NCI-H2171 (cell line): ENCODE measurements at regions not wholly inside any gene's neighbourhood (a gene's known extent, or its start where the extent isn't known, plus 50 kb on each side); places are given as distances from the start of the nearest gene placed in this dataset.
"Not testable (repeated sequence)": the region's sequence is repeated elsewhere in the genome, so short reads cannot be mapped to it uniquely, and the experiment has no call there.

Experiments
- DNase-seq: peaks from one replicate; lab custom pipeline; 2025; lab: John Stamatoyannopoulos, UW

DNA sequence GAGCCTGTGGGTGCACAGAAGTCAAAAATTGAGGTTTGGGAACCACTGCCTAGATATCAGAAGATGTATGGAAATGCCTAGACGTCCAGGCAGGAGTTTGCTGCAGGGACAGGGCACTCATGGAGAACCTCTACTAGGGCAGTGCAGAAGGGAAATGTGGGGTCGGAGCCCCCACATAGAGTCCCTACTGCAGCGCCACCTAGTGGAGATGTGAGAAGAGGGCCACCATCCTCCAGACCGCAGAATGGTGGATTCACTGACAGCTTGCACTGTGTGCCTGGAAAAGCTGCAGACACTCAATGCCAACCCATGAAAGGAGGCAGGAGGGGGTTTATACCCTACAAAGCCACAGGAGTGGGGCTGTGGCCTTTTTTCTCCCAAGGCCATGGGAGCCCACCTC, 159.0 kb upstream of the ROPN1B start:
- not testable (repeated sequence) for DNase-seq

GRCh38 chr3:125822175-125822574, 146.8 kb upstream of the ROPN1B start:
- not testable (repeated sequence) for DNase-seq

GRCh38 chr3:125831005-125831750, 137.8 kb upstream of the ROPN1B start:
- not testable (repeated sequence) for DNase-seq

DNA sequence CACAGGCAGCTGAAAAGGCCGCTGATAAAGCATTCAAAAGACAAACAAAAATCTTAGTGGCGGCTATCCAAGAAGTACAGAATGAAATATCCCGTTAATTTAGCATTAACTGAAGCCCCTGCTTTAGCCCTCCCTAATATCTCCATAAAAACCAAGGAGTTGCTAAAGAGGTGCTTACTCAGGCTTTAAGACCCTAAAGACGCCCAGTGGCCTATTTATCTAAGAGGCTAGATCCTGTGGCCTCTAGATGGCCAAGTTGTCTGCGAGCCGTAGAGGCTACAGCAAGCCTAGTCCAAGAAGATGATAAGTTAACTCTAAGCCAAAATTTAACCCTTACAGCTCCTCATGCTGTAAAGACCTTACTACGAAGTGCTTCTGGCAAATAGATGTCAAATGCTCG, 133.4 kb upstream of the ROPN1B start:
- DNase-seq = not testable (repeated sequence)

DNA sequence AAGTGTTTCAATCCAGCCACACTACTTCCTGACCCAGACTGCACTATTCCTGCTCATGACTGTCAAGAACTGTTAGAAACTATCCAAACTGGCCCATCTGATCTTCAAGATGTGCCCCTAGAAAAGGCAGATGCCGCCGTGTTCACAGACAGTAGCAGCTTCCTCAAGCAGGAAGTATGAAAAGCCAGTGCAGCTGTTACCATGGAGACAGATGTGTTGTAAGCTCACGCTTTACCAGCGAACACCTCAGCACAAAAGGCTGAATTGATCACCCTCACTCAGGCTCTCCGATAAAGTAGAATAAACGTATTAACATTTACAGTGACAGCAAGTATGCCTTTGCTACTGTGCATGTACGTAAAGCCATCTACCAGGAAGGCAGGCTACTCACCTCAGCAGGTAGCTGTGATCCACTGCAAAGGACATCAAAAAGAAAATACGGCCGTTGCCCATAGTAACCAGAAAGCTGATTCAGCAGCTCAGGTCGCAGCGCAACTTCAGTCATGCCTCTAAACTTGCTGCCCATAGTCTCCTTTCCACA, 132.9 kb upstream of the ROPN1B start:
- not testable (repeated sequence) for DNase-seq

GRCh38 chr3:125836786-125837185, 132.2 kb upstream of the ROPN1B start:
- DNase-seq = not testable (repeated sequence)

- DNase-seq = not testable (repeated sequence)
Observed at GRCh38 chr3:125838857-125839256, 130.1 kb upstream of the ROPN1B start.

GRCh38 chr3:125840465-125840864, 128.5 kb upstream of the ROPN1B start:
- DNase-seq = not testable (repeated sequence)

GRCh38 chr3:125847966-125848365, 121.0 kb upstream of the ROPN1B start:
- DNase-seq = not testable (repeated sequence)

DNA sequence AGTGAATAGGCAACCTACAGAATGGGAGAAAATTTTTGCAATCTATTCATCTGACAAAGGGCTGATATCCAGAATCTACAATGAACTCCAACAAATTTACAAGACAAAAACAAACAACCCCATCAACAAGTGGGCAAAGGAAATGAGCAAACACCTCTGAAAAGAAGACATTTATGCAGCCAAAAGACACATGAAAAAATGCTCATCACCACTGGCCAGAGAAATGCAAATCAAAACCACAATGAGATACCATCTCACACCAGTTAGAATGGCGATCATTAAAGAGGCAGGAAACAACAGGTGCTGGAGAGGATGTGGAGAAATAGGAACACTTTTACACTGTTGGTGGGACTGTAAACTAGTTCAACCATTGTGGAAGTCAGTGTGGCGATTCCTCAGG, 114.0 kb upstream of the ROPN1B start:
- not testable (repeated sequence) for DNase-seq

- DNase-seq = not testable (repeated sequence)
Observed at GRCh38 chr3:125860547-125860946, 108.4 kb upstream of the ROPN1B start.

DNA sequence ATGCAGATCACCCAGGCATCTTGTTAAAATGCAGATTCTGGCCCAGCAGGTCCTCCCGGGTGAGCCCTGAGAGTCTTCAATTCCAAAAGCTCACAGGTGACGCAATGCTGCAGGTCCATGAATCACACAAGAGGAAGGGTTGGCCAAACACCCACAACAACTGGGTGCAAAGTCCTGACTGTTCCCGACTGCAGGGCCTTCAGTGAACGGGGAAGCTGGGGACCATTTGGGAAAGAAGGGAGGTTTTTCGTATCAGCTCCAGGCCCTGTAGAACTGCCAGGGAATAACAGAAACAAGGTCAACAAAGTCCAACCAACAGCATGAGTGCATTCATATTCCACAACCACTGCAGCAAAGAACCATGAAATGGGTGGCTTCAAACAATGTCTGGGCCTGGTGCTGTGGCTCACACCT, 106.1 kb upstream of the ROPN1B start:
- not testable (repeated sequence) for DNase-seq

- not testable (repeated sequence) for DNase-seq
Observed at GRCh38 chr3:125864532-125864931, 104.4 kb upstream of the ROPN1B start.

DNA sequence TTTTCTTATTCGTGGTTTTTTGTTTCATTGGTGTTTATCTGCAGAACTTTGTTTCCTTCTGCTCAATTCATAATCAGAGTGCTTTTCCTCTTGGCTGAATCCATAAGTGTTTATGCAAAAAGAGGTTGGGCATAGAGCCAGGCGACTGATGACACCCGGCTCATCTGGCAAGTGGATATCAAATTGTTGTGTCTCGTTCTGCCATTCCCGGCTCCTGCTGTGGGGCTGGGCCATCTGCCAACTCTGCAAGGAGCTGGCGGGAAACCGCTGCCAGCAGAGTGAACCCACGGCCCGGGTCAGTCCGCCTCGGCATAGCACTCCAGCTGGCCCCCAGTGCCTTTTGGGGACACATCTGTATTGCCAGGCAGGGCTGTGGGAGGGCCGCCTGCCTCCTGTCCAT, 83.0 kb upstream of the ROPN1B start:
- DNase-seq = peak; percentile 98

- not testable (repeated sequence) for DNase-seq
Observed at GRCh38 chr3:125899181-125899580, 69.8 kb upstream of the ROPN1B start.

DNA sequence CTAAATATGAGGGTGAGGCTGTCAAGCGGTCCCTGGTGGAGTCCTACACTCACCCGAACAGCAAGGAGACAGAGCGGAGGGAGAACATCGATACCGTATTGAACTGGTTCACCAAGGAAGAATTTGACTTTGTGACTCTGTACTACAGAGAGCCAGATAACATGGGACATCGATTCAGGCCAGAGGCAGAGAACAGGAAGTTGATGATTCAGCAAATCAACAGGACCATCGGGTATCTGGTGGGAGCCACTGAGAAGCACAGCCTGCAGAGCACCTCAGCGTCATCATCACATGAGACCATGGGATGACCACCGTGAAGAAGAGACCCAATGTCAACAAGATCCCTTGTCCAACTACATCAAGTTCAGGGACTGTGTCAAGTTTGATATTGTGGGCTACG, 67.5 kb upstream of the ROPN1B start:
- DNase-seq = not testable (repeated sequence)

DNA sequence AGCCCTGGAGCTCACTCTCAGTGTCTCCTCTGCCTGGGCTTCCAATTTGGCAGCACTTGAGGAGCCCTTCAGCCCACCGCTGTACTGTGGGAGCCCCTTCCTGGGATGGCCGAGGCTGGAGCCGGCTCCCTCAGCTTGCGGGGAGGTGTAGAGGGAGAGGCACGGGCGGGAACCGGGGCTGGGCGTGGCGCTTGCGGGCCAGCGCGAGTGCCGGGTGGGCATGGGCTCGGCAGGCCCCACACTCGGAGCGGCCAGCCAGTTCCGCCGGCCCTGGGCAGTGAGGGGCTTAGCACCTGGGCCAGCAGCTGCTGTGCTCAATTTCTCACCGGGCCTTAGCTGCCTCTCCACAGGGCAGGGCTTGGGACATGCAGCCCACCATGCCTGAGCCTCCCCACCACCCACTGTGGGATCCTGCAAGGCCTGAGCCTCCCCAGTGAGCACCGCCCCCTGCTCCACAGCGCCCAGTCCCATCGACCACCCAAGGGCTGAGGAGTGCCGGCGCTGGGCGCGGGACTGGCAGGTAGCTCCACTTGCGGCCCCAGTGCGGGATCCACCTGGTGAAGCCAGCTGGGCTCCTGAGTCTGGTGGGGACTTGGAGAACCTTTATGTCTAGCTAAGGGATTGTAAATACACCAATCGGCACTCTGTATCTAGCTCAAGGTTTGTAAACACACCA, 65.1 kb upstream of the ROPN1B start:
- not testable (repeated sequence) for DNase-seq

DNA sequence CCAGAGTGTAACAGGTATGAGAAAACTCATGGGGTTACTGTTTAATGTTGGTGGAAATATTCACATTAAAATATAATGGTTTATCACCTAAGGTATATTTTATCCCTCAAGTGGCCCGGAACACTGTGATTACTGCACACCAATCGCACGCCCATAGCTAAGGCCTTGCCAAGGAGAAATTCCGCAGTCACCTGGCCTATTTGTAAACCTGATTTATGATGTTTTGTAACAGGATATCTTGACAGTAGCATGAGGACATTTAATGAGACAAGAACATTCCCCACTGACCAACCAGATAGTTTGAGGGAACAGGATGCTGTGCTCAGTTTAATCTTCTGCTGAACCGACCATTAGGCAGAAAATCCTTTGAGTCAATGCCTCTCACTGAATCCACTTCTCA, 61.7 kb upstream of the ROPN1B start:
- not testable (repeated sequence) for DNase-seq

GRCh38 chr3:125910851-125911250, 58.1 kb upstream of the ROPN1B start:
- not testable (repeated sequence) for DNase-seq

GRCh38 chr3:125914608-125915436, 54.2 kb upstream of the ROPN1B start:
- peak; percentile 27 for DNase-seq

DNA sequence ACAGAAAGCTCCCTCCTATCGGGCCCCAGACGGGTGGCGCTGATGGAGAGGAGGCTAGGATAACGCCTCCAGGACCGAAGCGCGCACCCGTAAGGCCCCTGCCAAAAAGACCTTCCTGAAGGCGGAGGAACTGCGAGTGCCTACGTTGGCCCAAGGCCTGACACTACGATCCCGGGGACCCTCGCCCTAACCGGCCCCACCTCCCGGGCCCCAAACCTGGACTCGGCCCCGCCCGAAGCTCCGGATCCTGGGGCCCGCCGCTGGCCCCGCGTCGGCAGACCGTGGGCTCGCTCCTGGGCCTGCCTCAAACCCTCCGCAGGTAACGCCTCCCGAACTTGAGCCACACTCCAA, 53.6 kb upstream of the ROPN1B start:
- DNase-seq = not testable (repeated sequence)

- DNase-seq = peak; percentile 93
Observed at GRCh38 chr3:125915792-125916375, 53.1 kb upstream of the ROPN1B start.
